ENCODE measurements at regions not wholly inside any gene's neighbourhood (a gene's known extent, or its start where the extent isn't known, plus 50 kb on each side); places are given as distances from the start of the nearest gene placed in this dataset.

DNA sequence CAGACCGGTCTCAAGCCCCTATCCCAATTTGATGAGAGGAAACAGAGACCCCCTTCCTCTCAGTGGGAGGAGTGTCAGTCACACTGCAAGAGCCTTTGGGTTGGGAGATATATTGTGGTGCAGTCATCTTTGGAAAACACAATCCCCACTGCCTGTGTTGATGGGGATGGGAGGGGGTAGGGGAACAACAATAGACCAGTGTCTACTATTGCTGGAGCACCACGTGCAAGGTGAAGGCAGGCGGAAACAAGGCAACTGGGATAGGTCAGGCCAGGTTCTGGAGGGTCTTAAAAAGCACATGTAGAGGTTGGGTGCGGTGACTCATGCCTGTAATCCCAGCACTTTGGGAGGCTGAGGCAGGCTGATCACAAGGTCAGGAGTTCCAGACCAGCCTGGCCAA, 127.9 kb downstream of the ZFP36L2 start:
- peaks cover 0 to 8% (median 3%) of the 10 kb centered on the region in 3 donors for H3K4me1 Mint-ChIP-seq
- H3K4me1 ChIP-seq (ENCODE audit: control insufficient read depth in 1 of 2, extremely low read depth in 1 of 2, insufficient read depth in 2 of 2, low read length in 2 of 2), result no peaks in the 10 kb centered on the region
- no peaks in the 10 kb centered on the region for H3K9me3 ChIP-seq
- POLR2A ChIA-PET, result no interaction called here
- no peaks in the 10 kb centered on the region for H3K27me3 ChIP-seq (replicated peaks in 1 of 2; ENCODE audit: control insufficient read depth in 2 of 2, extremely low read depth in 1 of 2, insufficient read depth in 2 of 2, low read length in 1 of 2)
- H3K4me3 ChIP-seq (ENCODE audit: control insufficient read depth in 1 of 2, extremely low read depth in 1 of 2, low read length in 1 of 2), result no peak overlapping the region
- no peak overlapping the region for H3K27ac ChIP-seq (ENCODE audit: low read length)
- H3K4me3 Mint-ChIP-seq, result no peak overlapping the region
- peaks cover 0 to 2% of the 10 kb centered on the region in 2 donors for H3K36me3 ChIP-seq (ENCODE audit: control insufficient read depth in 2 of 2, extremely low read depth in 1 of 2, insufficient read depth in 1 of 2, low read length in 1 of 2)
- peaks cover 28% of the 10 kb centered on the region for H3K36me3 Mint-ChIP-seq
- H3K27me3 Mint-ChIP-seq, result no peaks in the 10 kb centered on the region
- H3K9me3 Mint-ChIP-seq, result peaks cover 0 to 9% (median 5%) of the 10 kb centered on the region in 3 donors
- no peak overlapping the region for H3K27ac Mint-ChIP-seq
- DNase-seq (no peak), ATAC-seq (replicated peaks in 1 of 4) (no peak)
- CTCF ChIA-PET, result no interaction called here
- 95% methylated on average over 3 of the region's 4 CpGs for WGBS (ENCODE audit: insufficient coverage)

DNA sequence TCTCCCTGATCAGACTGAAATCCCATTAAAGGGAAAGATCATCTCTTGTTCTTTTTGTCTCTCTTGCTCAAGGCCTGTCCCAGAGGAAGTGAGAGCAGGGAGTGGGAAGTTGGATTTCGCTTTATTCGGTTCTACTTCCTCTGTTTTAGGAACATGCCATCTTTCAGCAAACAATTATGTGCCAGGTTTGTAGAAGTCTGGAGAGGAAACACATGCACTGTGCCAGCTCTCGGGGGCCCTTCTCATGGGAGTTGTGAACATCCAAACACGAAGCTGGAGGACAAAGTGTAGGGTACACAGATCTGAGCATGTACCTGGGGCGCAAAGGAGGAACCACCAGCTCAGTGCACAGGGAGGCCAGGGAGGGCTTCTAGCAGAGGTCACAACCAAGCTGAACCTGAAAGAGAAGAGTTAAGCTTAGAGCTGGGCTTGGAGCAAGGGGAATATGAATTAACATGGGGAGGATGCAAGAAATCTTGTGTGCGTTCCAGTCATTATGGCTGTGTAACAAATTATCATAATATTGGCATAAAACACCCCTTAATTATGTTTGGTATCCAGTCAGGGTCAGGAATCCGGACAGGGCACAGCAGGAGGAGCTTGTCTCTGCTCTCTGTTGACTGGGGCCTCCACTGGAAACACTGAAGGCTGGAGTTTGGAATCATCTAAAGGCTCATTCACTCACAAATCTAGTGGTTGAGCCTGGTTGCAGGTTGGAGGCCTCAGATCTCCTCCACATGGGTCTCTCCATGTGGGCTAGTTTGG, 128.6 kb downstream of the ZFP36L2 start:
- no peak overlapping the region for H3K27ac Mint-ChIP-seq
- POLR2A ChIA-PET, result no interaction called here
- CTCF ChIA-PET, result interaction anchor here in 1 of 2 donors (0.5 kb wide), 1 partner anchor 325 kb away, joined by 3 read pairs; no protein-coding TSS in a partner anchor

DNA sequence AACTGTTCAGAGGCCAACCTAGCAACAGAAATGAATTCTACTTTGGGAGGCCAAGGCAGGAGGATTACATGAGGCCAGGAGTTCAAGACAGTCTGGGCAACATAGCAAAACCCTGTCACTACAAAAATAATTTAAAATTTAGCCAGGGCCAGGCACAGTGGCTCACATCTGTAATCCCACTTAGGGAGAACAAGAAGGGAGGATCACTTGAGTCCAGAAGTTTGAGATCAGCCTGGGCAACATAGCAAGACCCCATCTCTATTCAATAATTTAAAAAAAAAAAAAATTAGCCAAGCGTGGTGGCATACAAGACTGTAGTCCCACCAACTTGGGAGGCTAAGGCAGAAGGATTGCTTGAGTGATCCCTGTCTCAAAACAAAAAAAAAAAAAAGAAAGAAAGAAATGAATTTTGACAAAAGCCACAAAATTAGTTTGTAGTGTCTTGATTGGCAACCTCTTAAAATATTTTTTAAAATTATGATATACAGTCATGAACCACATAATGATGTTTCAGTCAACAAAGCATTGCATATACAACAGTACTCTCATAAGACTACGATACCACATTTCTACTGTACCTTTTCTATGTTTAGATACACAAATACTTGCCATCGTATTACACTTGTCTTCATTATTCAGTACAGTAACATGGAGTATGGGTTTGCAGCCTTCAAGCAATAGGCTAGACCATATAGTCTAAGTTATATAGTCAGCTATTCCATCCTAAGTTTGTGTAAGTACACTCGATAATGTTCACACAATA, 130.7 kb downstream of the ZFP36L2 start:
- DNase-seq (no peak), ATAC-seq (replicated peaks in 1 of 4) (no peak)
- POLR2A ChIA-PET, result interaction anchor here in 1 of 2 donors (1.0 kb wide), 1 partner anchor 452 kb away, joined by 3 read pairs; no protein-coding TSS in a partner anchor
- H3K9me3 ChIP-seq, result no peaks in the 10 kb centered on the region
- Mint-ChIP-seq H3K36me3 (peaks cover 29% of the 10 kb centered on the region), H3K4me3 (no peak overlapping the region), H3K27me3 (no peaks in the 10 kb centered on the region), H3K27ac (no peak overlapping the region), H3K4me1 (peaks cover 0 to 3% (median 0%) of the 10 kb centered on the region in 3 donors), H3K9me3 (peaks cover 2 to 10% (median 8%) of the 10 kb centered on the region in 3 donors)
- no peaks in the 10 kb centered on the region for H3K4me1 ChIP-seq (ENCODE audit: control insufficient read depth in 1 of 2, extremely low read depth in 1 of 2, insufficient read depth in 2 of 2, low read length in 2 of 2)
- no peaks in the 10 kb centered on the region for H3K27me3 ChIP-seq (replicated peaks in 1 of 2; ENCODE audit: control insufficient read depth in 2 of 2, extremely low read depth in 1 of 2, insufficient read depth in 2 of 2, low read length in 1 of 2)
- H3K4me3 ChIP-seq (ENCODE audit: control insufficient read depth in 1 of 2, extremely low read depth in 1 of 2, low read length in 1 of 2), result no peak overlapping the region
- CTCF ChIA-PET, result no interaction called here
- H3K27ac ChIP-seq (ENCODE audit: low read length), result no peak overlapping the region
- no CpG with 5 or more reads among the region's 4 CpGs for WGBS (ENCODE audit: insufficient coverage)
- H3K36me3 ChIP-seq (ENCODE audit: control insufficient read depth in 2 of 2, extremely low read depth in 1 of 2, insufficient read depth in 1 of 2, low read length in 1 of 2), result peaks cover 0 to 3% of the 10 kb centered on the region in 2 donors

More for the DNA sequence above, 128.6 kb downstream of the ZFP36L2 start:
- H3K36me3 ChIP-seq (ENCODE audit: control insufficient read depth in 2 of 2, extremely low read depth in 1 of 2, insufficient read depth in 1 of 2, low read length in 1 of 2), result peaks cover 0 to 3% of the 10 kb centered on the region in 2 donors
- H3K4me3 Mint-ChIP-seq, result no peak overlapping the region
- no peak overlapping the region for H3K4me3 ChIP-seq (ENCODE audit: control insufficient read depth in 1 of 2, extremely low read depth in 1 of 2, low read length in 1 of 2)
- peaks cover 28% of the 10 kb centered on the region for H3K36me3 Mint-ChIP-seq
- no peaks in the 10 kb centered on the region for H3K27me3 ChIP-seq (replicated peaks in 1 of 2; ENCODE audit: control insufficient read depth in 2 of 2, extremely low read depth in 1 of 2, insufficient read depth in 2 of 2, low read length in 1 of 2)
- ATAC-seq (replicated peaks in 1 of 4) (no peak), DNase-seq (no peak)
- H3K4me1 Mint-ChIP-seq, result peaks cover 0 to 6% (median 3%) of the 10 kb centered on the region in 3 donors
- H3K27me3 Mint-ChIP-seq, result no peaks in the 10 kb centered on the region
- H3K27ac ChIP-seq (ENCODE audit: low read length), result no peak overlapping the region
- peaks cover 0 to 9% (median 5%) of the 10 kb centered on the region in 3 donors for H3K9me3 Mint-ChIP-seq
- 83% methylated on average over 3 of the region's 7 CpGs for WGBS (ENCODE audit: insufficient coverage)
- no peaks in the 10 kb centered on the region for H3K4me1 ChIP-seq (ENCODE audit: control insufficient read depth in 1 of 2, extremely low read depth in 1 of 2, insufficient read depth in 2 of 2, low read length in 2 of 2)
- no peaks in the 10 kb centered on the region for H3K9me3 ChIP-seq

DNA sequence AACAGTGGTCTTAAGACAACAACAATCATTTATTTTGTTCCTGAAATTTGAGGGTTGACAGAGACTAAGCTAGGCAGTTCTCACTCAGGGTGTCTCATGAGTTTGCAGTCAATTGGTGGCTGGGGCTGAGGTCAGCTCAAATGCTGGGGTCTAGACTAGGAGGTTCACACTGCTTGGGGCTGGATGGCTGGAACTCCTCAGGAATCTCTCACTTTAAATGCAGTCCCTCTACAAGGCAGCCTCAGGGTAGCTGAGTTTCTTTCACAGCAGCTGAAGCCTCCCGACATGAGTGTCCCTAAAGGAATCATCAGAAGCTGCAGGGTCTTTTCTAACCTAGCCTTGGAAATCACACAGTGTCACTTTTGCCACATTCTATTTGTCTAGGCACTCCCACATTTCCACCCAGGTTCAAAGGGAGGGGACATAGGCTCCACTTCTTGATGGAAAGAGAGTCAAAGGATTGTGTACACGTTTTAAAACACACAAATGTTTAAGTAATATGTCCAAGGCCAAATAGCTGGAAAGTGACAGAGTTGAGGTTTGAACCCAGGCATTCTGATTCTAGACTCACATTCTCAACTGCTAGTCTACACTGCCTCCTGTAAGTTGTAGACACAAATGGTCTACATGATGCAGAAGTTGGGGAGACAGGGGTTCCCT, 133.8 kb downstream of the ZFP36L2 start:
- POLR2A ChIA-PET, result interaction anchor here in 1 of 2 donors (0.6 kb wide), 2 partner anchors 19 to 435 kb away, joined by 3 to 5 read pairs; no protein-coding TSS in a partner anchor
- no peak overlapping the region for H3K4me3 Mint-ChIP-seq
- H3K27ac Mint-ChIP-seq, result no peak overlapping the region

DNA sequence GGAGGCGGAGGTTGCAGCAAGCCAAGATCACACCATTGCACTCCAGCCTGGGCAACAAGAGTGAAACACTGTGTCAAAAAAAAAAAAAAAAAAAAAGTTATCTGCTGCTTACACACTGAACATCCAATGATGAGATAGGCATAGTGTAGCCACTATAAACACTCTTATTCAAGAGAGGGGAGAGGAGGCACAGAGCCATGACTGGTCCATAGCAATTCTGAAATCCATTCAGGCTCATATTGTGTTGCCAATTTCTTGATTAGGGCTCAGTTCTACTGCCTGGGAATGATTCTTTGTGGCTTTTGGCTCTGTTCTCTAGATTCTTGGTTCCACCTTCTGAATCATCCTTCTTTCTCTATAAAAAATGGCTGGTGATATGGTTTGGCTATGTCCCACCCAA, 136.1 kb downstream of the ZFP36L2 start:
- no peaks in the 10 kb centered on the region for H3K27me3 Mint-ChIP-seq
- H3K4me1 Mint-ChIP-seq, result peaks cover 5 to 8% (median 5%) of the 10 kb centered on the region in 3 donors
- CTCF ChIA-PET, result no interaction called here
- DNase-seq (no peak), ATAC-seq (replicated peaks in 1 of 4) (no peak)
- peaks cover 0 to 3% of the 10 kb centered on the region in 2 donors for H3K36me3 ChIP-seq (ENCODE audit: control insufficient read depth in 2 of 2, extremely low read depth in 1 of 2, insufficient read depth in 1 of 2, low read length in 1 of 2)
- no peaks in the 10 kb centered on the region for H3K9me3 ChIP-seq
- no peak overlapping the region for H3K27ac ChIP-seq (ENCODE audit: low read length)
- H3K4me3 ChIP-seq (ENCODE audit: control insufficient read depth in 1 of 2, extremely low read depth in 1 of 2, low read length in 1 of 2), result no peak overlapping the region
- WGBS (ENCODE audit: insufficient coverage), result no CpG with 5 or more reads among the region's 1 CpG
- peaks cover 7 to 11% (median 10%) of the 10 kb centered on the region in 3 donors for H3K9me3 Mint-ChIP-seq
- H3K4me3 Mint-ChIP-seq, result no peak overlapping the region
- no peaks in the 10 kb centered on the region for H3K27me3 ChIP-seq (replicated peaks in 1 of 2; ENCODE audit: control insufficient read depth in 2 of 2, extremely low read depth in 1 of 2, insufficient read depth in 2 of 2, low read length in 1 of 2)
- POLR2A ChIA-PET, result no interaction called here
- H3K27ac Mint-ChIP-seq, result no peak overlapping the region
- peaks cover 17% of the 10 kb centered on the region for H3K36me3 Mint-ChIP-seq
- no peaks in the 10 kb centered on the region for H3K4me1 ChIP-seq (ENCODE audit: control insufficient read depth in 1 of 2, extremely low read depth in 1 of 2, insufficient read depth in 2 of 2, low read length in 2 of 2)

More for the DNA sequence above, 133.8 kb downstream of the ZFP36L2 start:
- Mint-ChIP-seq H3K27me3 (no peaks in the 10 kb centered on the region), H3K4me1 (no peaks in the 10 kb centered on the region), H3K9me3 (peaks cover 10 to 16% (median 15%) of the 10 kb centered on the region in 3 donors), H3K36me3 (peaks cover 31% of the 10 kb centered on the region)
- Histone ChIP-seq H3K4me3 (ENCODE audit: control insufficient read depth in 1 of 2, extremely low read depth in 1 of 2, low read length in 1 of 2) (no peak overlapping the region), H3K36me3 (ENCODE audit: control insufficient read depth in 2 of 2, extremely low read depth in 1 of 2, insufficient read depth in 1 of 2, low read length in 1 of 2) (peaks cover 0 to 3% of the 10 kb centered on the region in 2 donors), H3K27ac (ENCODE audit: low read length) (no peak overlapping the region), H3K9me3 (no peaks in the 10 kb centered on the region), H3K27me3 (replicated peaks in 1 of 2; ENCODE audit: control insufficient read depth in 2 of 2, extremely low read depth in 1 of 2, insufficient read depth in 2 of 2, low read length in 1 of 2) (no peaks in the 10 kb centered on the region), H3K4me1 (ENCODE audit: control insufficient read depth in 1 of 2, extremely low read depth in 1 of 2, insufficient read depth in 2 of 2, low read length in 2 of 2) (no peaks in the 10 kb centered on the region)
- DNase-seq (no peak), ATAC-seq (replicated peaks in 1 of 4) (no peak)
- WGBS (ENCODE audit: insufficient coverage), result no CpG with 5 or more reads among the region's 2 CpGs
- CTCF ChIA-PET, result interaction anchor here in 1 of 2 donors (0.8 kb wide), 1 partner anchor 137 kb away, joined by 3 read pairs; no protein-coding TSS in a partner anchor

All from T-cell (primary cell).